Astrocyte (in vitro differentiated cells and primary cell): ENCODE measurements at regions not wholly inside any gene's neighbourhood (a gene's known extent, or its start where the extent isn't known, plus 50 kb on each side); places are given as distances from the start of the nearest gene placed in this dataset.

Source experiments
- CTCF ChIP-seq: IDR thresholded peaks from 2 replicates; pipeline ENCODE4 v1.5.1; 2011; ENCODE audit warnings: low read depth, mild to moderate bottlenecking, inconsistent platforms, low read length, moderate library complexity; ENCODE audit not compliant: insufficient read depth
- EZH2 ChIP-seq: IDR thresholded peaks from 2 replicates; pipeline ENCODE4 v1.6.1; 2012; ENCODE audit warnings: mild to moderate bottlenecking, low read length, inconsistent platforms; ENCODE audit not compliant: insufficient read depth

DNA sequence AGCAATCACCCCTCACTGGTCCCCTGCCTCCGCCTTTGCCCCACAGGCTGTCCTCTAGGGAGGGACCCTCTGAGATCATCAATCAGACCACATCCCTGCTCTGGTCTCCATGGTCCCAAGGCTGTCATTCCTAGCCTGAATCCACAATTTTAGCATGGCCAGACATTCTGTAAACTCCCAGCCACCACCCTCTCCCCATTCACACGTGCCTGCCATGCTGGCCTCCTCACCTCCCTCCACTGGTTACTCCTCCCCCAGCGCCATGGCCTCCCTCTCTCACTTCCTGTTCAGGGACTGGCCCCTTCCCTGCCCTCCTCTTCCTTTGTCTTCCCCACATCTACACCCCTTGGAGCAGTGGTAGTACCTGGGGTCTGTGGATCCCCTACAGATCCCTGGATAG, 150.7 kb upstream of the MLN start:
- TF ChIP-seq EZH2 (no peak), CTCF (no peak)
